OCI-LY7 (cell line): ENCODE measurements at regions not wholly inside any gene's neighbourhood (a gene's known extent, or its start where the extent isn't known, plus 50 kb on each side); places are given as distances from the start of the nearest gene placed in this dataset.

Experiments
- BruUV-seq: library from RNA; stranded (reverse); fragments of 400-500 nt; replicated peaks from 2 replicates; lab custom pipeline; 2021; lab: Mats Ljungman, UMichigan
- CTCF ChIA-PET: fragments of 300-600 bp; sonication (Branson Sonifier 250); formaldehyde crosslinking; loops from one replicate; lab custom pipeline; 2022; ENCODE audit warnings: antibody characterized with exemption; ENCODE audit not compliant: unreplicated experiment; lab: Charles Lee
- POLR2A ChIA-PET: fragments of 300-600 bp; sonication (Branson Sonifier 250); formaldehyde crosslinking; loops from one replicate; lab custom pipeline; 2022; ENCODE audit warnings: antibody characterized with exemption; lab: Charles Lee
- DNase-seq: peaks from one replicate; pipeline ENCODE4 v3.0.0-alpha.2; 2015; ENCODE audit warnings: low spot score
- H2AFZ ChIP-seq: fragments of 200-600 bp; sonication (generic), shearing (Covaris generic); 2 replicates; pipeline ENCODE4 v1.6.1; 2014; ENCODE audit warnings: mild to moderate bottlenecking, antibody characterized with exemption, low read length, moderate library complexity
- H3K27ac ChIP-seq: fragments of 200-600 bp; sonication (generic); 2 replicates; pipeline ENCODE4 v1.5.1; 2014; ENCODE audit warnings: mixed run types, low read depth, mild to moderate bottlenecking, moderate library complexity, low read length, inconsistent platforms; ENCODE audit not compliant: poor library complexity, severe bottlenecking
- H3K36me3 ChIP-seq: fragments of 200-600 bp; sonication (generic); 2 replicates; pipeline ENCODE4 v1.6.1; 2014; ENCODE audit warnings: mild to moderate bottlenecking, antibody characterized with exemption, low read length, moderate library complexity, mixed read lengths; ENCODE audit not compliant: insufficient read depth
- H3K4me1 ChIP-seq: fragments of 200-600 bp; sonication (generic); 2 replicates; pipeline ENCODE4 v1.5.1; 2014; ENCODE audit warnings: mild to moderate bottlenecking, low read length; ENCODE audit not compliant: insufficient read depth, poor library complexity, severe bottlenecking
- H3K4me2 ChIP-seq: fragments of 200-600 bp; sonication (generic); 2 replicates; pipeline ENCODE4 v1.6.1; 2014; ENCODE audit warnings: mild to moderate bottlenecking, low read length
- H3K4me3 ChIP-seq: fragments of 200-600 bp; sonication (generic); 2 replicates; pipeline ENCODE4 v1.5.1; 2014; ENCODE audit warnings: mild to moderate bottlenecking, low read depth, low read length; ENCODE audit not compliant: poor library complexity, severe bottlenecking
- H3K79me2 ChIP-seq: fragments of 200-600 bp; sonication (generic); 2 replicates; pipeline ENCODE4 v1.6.1; 2016; ENCODE audit warnings: low read depth, mild to moderate bottlenecking, low read length, moderate library complexity, mixed read lengths; ENCODE audit not compliant: insufficient read depth
- H3K9me2 ChIP-seq: fragments of 200-600 bp; sonication (generic); 2 replicates; pipeline ENCODE4 v1.6.1; 2016; ENCODE audit warnings: mild to moderate bottlenecking, low read length, mixed read lengths; ENCODE audit not compliant: insufficient read depth
- H3K9me3 ChIP-seq: fragments of 200-600 bp; sonication (generic); 2 replicates; pipeline ENCODE4 v1.6.1; 2014; ENCODE audit warnings: mild to moderate bottlenecking, mixed run types, low read length, mixed read lengths
- H4K20me1 ChIP-seq: fragments of 200-600 bp; sonication (generic); 2 replicates; pipeline ENCODE4 v1.6.1; 2014; ENCODE audit warnings: mild to moderate bottlenecking, antibody characterized with exemption, low read length, moderate library complexity, mixed read lengths; ENCODE audit not compliant: insufficient read depth
- CTCF ChIP-seq: fragments of 200-600 bp; sonication (generic); conservative IDR thresholded peaks from 2 replicates; pipeline ENCODE4 v1.5.1; 2014; ENCODE audit warnings: mild to moderate bottlenecking, antibody characterized with exemption, low read length, moderate library complexity, mixed read lengths
- EZH2phosphoT487 ChIP-seq: fragments of 200-600 bp; sonication (generic); IDR thresholded peaks from 2 replicates; pipeline ENCODE4 v1.6.1; 2018; ENCODE audit warnings: low read depth, borderline replicate concordance, mild to moderate bottlenecking, mixed run types, antibody characterized with exemption, low read length, moderate library complexity, mixed read lengths
- intact Hi-C: fragments of 100-400 bp; cut with micrococcal nuclease; formaldehyde crosslinking; loops from one replicate; pipeline ENCODE4 v1.10.0; 2022; ENCODE audit not compliant: unreplicated experiment

- Histone ChIP-seq H3K79me2 (no peaks in the 10 kb centered on the region), H3K36me3 (no peaks in the 10 kb centered on the region), H3K4me3 (no peak overlapping the region), H3K4me2 (no peak overlapping the region), H3K9me2 (no peaks in the 10 kb centered on the region), H2AFZ (no peak overlapping the region), H3K27ac (no peak overlapping the region), H4K20me1 (no peaks in the 10 kb centered on the region), H3K9me3 (no peaks in the 10 kb centered on the region), H3K4me1 (no peaks in the 10 kb centered on the region)
- intact Hi-C loops = no loop called here
- ChIA-PET CTCF (no interaction called here), POLR2A (interaction anchor here (0.6 to 0.7 kb wide), 3 partner anchors 28 to 699 kb away, joined by 4 to 5 read pairs (median 4); no protein-coding TSS in a partner anchor)
- TF ChIP-seq CTCF (no peak), EZH2phosphoT487 (no peak)
- BruUV-seq = no TSS peak
- DNase-seq = no peak
Measured at GRCh38 chr12:115108129-115109100, 424.4 kb upstream of the TBX3 start.

- no peaks in the 10 kb centered on the region for H3K79me2 ChIP-seq
- no peak for TF ChIP-seq CTCF
- TF ChIP-seq EZH2phosphoT487 = no peak
- no peaks in the 10 kb centered on the region for H3K9me3 ChIP-seq
- no peak overlapping the region for H3K27ac ChIP-seq
- CTCF ChIA-PET = no interaction called here
- H3K4me1 ChIP-seq = no peaks in the 10 kb centered on the region
- POLR2A ChIA-PET = interaction anchor here (2.6 kb wide), 1 partner anchor 11 kb away, joined by 8 read pairs; no protein-coding TSS in a partner anchor
- no peak for DNase-seq
- no peaks in the 10 kb centered on the region for H3K9me2 ChIP-seq
- no TSS peak for BruUV-seq
- H4K20me1 ChIP-seq = no peaks in the 10 kb centered on the region
- intact Hi-C loops = no loop called here
- no peak overlapping the region for H2AFZ ChIP-seq
- H3K36me3 ChIP-seq = no peaks in the 10 kb centered on the region
- H3K4me2 ChIP-seq = no peak overlapping the region
- no peak overlapping the region for H3K4me3 ChIP-seq
Measured at GRCh38 chr12:115103884-115104883, 420.2 kb upstream of the TBX3 start.
